Lower leg skin (tissue), 4 donors: ENCODE measurements at regions not wholly inside any gene's neighbourhood (a gene's known extent, or its start where the extent isn't known, plus 50 kb on each side); places are given as distances from the start of the nearest gene placed in this dataset.

Experiments used
- DNase-seq, 2 donors: peaks; one replicate each; pipeline ENCODE4 v3.0.0-alpha.2; 2019; ENCODE audit warnings: low spot score in 2 of 2
- H3K4me3 ChIP-seq: fragments of 200-600 bp; sonication (generic); 2 replicates; pipeline ENCODE4 v1.5.1; 2017; ENCODE audit warnings: mild to moderate bottlenecking, low read depth; ENCODE audit not compliant: poor library complexity, severe bottlenecking
- POLR2A ChIP-seq, 2 donors: fragments of 450-650 bp; IDR thresholded peaks; one replicate each; pipeline ENCODE4 v1.6.1; 2016 to 2017; ENCODE audit warnings: antibody characterized with exemption in 2 of 2, mild to moderate bottlenecking in 1 of 2, moderate library complexity in 1 of 2
- WGBS, 2 donors: methylation state at CpG; one replicate each; pipeline ENCODE4 v1.1.5; 2018; 5-methylcytosine and 5-hydroxymethylcytosine counted together
- intact Hi-C: fragments of 100-400 bp; cut with DNase I; formaldehyde crosslinking; loops from one replicate; pipeline ENCODE4 v1.15.0; 2023; ENCODE audit warnings: low total_unique reads
- TF ChIP-seq, protein P1 (sequence below), 3 donors: fragments of 450-650 bp; IDR thresholded peaks; one replicate each; pipeline ENCODE4 v1.5.1; 2016; ENCODE audit warnings: antibody characterized with exemption in 3 of 3, mild to moderate bottlenecking in 3 of 3, moderate library complexity in 2 of 3

DNA sequence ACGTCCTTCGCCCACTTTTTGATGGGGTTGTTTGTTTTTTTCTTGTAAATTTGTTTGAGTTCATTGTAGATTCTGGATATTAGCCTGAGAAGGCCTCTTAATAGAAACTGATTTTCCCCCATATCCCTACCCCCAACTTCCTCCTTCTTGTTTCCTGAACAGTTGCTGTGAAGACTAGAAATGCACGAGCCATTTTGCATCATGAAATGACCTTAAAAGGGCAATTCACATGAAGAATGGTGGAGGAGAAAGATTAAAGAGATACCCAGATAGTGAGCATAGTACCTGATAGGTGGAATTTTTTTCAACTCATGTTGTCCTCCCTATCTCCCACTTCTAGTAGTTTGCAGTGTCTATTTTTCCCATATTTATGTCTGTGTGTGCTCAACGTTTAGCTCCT lies 55.2 kb upstream of the KCNH8 start:
- H3K4me3 ChIP-seq = no peak overlapping the region
- DNase-seq = no peak
- 81 to 85% methylated on average over 4 of the region's 4 CpGs for WGBS, 2 donors
- TF ChIP-seq POLR2A (IDR thresholded peaks at IDR 0.05) = no peak
- TF ChIP-seq, protein P1, sequence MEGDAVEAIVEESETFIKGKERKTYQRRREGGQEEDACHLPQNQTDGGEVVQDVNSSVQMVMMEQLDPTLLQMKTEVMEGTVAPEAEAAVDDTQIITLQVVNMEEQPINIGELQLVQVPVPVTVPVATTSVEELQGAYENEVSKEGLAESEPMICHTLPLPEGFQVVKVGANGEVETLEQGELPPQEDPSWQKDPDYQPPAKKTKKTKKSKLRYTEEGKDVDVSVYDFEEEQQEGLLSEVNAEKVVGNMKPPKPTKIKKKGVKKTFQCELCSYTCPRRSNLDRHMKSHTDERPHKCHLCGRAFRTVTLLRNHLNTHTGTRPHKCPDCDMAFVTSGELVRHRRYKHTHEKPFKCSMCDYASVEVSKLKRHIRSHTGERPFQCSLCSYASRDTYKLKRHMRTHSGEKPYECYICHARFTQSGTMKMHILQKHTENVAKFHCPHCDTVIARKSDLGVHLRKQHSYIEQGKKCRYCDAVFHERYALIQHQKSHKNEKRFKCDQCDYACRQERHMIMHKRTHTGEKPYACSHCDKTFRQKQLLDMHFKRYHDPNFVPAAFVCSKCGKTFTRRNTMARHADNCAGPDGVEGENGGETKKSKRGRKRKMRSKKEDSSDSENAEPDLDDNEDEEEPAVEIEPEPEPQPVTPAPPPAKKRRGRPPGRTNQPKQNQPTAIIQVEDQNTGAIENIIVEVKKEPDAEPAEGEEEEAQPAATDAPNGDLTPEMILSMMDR (IDR thresholded peaks at IDR 0.05) = no peak
- intact Hi-C loops = no loop called here

DNA sequence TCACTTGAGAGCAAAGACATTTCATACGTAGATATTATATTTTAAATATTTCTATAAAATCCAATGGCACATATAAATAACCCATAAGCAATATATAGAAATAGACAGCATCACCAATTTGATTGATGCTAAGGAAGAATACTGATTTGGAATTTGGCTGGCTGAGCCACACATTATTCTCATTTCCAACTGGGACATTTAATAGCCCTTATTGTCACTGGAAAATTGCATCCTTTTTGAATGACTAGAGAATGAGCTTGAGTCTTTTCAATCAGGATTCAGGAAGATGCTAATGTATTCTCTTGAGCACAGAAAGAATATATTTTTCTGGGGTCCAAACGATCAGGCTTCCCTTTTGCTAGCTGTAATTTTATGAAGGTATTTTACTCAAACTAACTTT lies 70.9 kb upstream of the KCNH8 start:
- no peak overlapping the region for H3K4me3 ChIP-seq
- WGBS, 2 donors = 79 to 94% methylated on average over 2 of the region's 2 CpGs
- no peak for TF ChIP-seq POLR2A (IDR thresholded peaks at IDR 0.05)
- TF ChIP-seq, protein P1 (IDR thresholded peaks at IDR 0.05) = no peak

DNA sequence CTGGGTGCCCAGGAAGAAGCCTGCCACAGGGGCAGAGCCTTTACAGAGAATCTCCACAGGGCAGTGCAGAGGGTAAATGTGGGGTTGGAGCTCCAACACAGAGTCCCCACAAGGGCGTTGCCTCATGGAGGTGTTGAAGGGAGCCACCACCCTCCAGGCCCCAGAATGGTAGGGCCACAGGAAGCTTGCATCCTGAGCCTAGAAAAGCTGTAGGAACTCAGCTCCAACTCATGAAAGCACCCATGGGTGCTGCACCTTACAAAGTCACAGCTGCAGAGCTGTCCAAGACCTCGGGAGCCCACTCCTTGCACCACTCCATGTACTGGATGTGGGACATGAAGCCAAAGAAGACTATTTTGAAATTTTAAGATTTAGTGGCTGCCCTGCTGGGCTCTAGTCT lies 73.3 kb upstream of the KCNH8 start:
- no peak for DNase-seq
- no peak overlapping the region for H3K4me3 ChIP-seq
- intact Hi-C loops = no loop called here
- no peak for TF ChIP-seq POLR2A (IDR thresholded peaks at IDR 0.05)
- TF ChIP-seq, protein P1 (IDR thresholded peaks at IDR 0.05) = no peak
- WGBS, 2 donors = 57 to 88% methylated on average over 2 of the region's 2 CpGs

More for the DNA sequence above, 70.9 kb upstream of the KCNH8 start:
- intact Hi-C loops = no loop called here
- DNase-seq = no peak

DNA sequence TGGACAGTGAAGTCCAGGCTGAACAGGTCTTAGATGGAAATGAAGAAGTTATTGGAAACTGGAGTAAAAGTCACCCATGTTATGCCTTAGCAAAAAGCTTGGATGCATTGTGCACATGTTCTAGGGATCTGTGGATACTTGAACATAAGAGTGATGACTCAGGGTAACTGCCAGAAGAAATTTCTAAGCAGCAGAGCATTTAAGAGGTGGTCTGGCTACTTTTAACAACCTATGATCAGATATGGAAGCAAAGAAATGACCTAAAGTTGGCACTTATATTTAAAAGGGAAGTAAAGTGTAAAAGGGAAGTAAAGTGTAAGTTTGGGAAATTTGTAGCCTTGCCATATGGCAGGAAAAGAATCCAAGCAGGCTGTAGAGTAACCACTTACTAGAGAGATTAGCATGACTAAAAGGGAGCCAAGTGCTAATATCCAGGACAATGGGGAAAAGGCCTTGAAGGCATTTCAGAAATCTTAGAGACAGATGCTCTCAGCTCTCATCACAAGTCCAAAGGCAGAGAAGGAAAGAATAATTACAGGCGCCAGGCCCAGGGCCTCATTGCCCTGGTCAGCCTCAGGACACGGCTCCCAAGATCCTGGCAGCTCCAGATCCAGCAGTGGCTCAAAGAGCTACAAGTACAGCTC lies 73.9 kb upstream of the KCNH8 start:
- TF ChIP-seq, protein P1 (IDR thresholded peaks at IDR 0.05) = no peak
- TF ChIP-seq POLR2A (IDR thresholded peaks at IDR 0.05) = no peak
- whole genome bisulfite sequencing, 2 donors = 42 to 69% methylated on average over 2 of the region's 2 CpGs
- intact Hi-C loops = no loop called here
- H3K4me3 ChIP-seq = no peak overlapping the region
- DNase-seq = no peak

DNA sequence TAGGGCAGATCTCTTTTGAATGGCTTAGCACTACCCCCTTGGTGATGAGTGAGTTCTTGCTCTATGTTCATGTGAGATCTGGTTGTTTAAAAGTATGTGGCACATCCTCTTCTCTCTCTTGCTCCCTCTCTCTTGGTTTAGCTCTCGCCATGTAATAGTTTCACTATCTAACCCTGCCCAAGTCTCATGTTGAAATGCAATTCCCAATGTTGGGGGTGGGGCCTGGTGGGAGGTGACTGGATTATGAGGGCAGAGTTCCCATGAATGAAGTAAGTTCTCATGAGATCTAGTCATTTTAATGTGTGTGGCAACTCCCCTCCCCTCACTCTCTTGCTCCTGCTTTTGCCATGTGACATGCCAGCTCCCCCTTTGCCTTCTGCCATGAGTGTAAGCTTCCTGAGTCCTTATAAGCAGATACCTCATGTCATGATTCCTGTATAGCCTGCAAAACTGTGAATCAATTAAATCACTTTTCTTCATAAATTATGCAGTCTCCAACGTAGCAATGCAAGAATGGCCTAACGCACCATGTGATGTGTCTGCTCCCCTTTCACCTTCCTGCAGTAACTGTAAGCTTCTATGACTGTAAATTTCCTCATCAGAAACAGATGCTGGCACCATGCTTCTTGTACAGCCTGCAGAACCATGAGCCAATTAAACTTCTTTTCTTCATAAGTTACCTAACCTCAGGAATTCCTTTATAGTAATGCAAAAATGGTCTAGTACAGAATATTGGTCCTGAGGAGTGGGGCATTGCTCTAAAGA lies 74.8 kb upstream of the KCNH8 start:
- no peak overlapping the region for H3K4me3 ChIP-seq
- WGBS, 2 donors = 67 to 76% methylated on average over 3 of the region's 3 CpGs
- TF ChIP-seq POLR2A (IDR thresholded peaks at IDR 0.05) = no peak
- TF ChIP-seq, protein P1 (IDR thresholded peaks at IDR 0.05) = no peak
- DNase-seq = no peak
- intact Hi-C loops = no loop called here
